Epithelial cell of proximal tubule (primary cell): ENCODE measurements at regions not wholly inside any gene's neighbourhood (a gene's known extent, or its start where the extent isn't known, plus 50 kb on each side); places are given as distances from the start of the nearest gene placed in this dataset.

ENCODE experiments used
- DNase-seq: peaks from one replicate; pipeline ENCODE4 v3.0.0-alpha.2; 2011; ENCODE audit warnings: low read depth
- H3K4me3 ChIP-seq: 2 replicates; pipeline ENCODE4 v1.5.1; 2011; ENCODE audit warnings: low read depth, mild to moderate bottlenecking, low read length
- CTCF ChIP-seq: conservative IDR thresholded peaks from 2 replicates; pipeline ENCODE4 v1.5.1; 2012; ENCODE audit warnings: low read depth, mild to moderate bottlenecking, low read length

- no peak overlapping the region for H3K4me3 ChIP-seq
- no peak for DNase-seq
- TF ChIP-seq CTCF = no peak
Measured at GRCh38 chr11:24084956-24085355, 411.9 kb upstream of the LUZP2 start.

- no peak overlapping the region for H3K4me3 ChIP-seq
- DNase-seq = no peak
- no peak for TF ChIP-seq CTCF
Measured at GRCh38 chr11:24086921-24087320, 409.9 kb upstream of the LUZP2 start.

- TF ChIP-seq CTCF = no peak
- no peak for DNase-seq
- H3K4me3 ChIP-seq = no peak overlapping the region
Measured at GRCh38 chr11:24091594-24091993, 405.3 kb upstream of the LUZP2 start.

- no peak overlapping the region for H3K4me3 ChIP-seq
- DNase-seq = no peak
- no peak for TF ChIP-seq CTCF
Measured at GRCh38 chr11:24093375-24093774, 403.5 kb upstream of the LUZP2 start.

- no peak overlapping the region for H3K4me3 ChIP-seq
- no peak for TF ChIP-seq CTCF
- DNase-seq = no peak
Measured at GRCh38 chr11:24108609-24109008, 388.2 kb upstream of the LUZP2 start.

GRCh38 chr11:24122291-24122690 is 374.6 kb upstream of the LUZP2 start:
- no peak for TF ChIP-seq CTCF
- no peak for DNase-seq
- no peak overlapping the region for H3K4me3 ChIP-seq

- no peak for TF ChIP-seq CTCF
- H3K4me3 ChIP-seq = no peak overlapping the region
- no peak for DNase-seq
Measured at GRCh38 chr11:24124876-24125275, 372.0 kb upstream of the LUZP2 start.
